ENCODE measurements at regions not wholly inside any gene's neighbourhood (a gene's known extent, or its start where the extent isn't known, plus 50 kb on each side); places are given as distances from the start of the nearest gene placed in this dataset.

GRCh38 chr6:109302176-109302575 is 80.1 kb downstream of the CD164 start:
- peaks cover 0 to 6% (median 5%) of the 10 kb centered on the region in 4 experiments; a peak in 4 of 7 replicates for H3K4me1 ChIP-seq (replicated peaks in 1 of 4; ENCODE audit: control insufficient read depth in 3 of 4, insufficient read depth in 4 of 4, low read length in 3 of 4)
- H2AFZ ChIP-seq (ENCODE audit: low read length), result no peak overlapping the region
- H3K79me1 ChIP-seq (ENCODE audit: low read depth, low read length), result no peaks in the 10 kb centered on the region
- no peak overlapping the region for H2BK120ac ChIP-seq (replicated peaks; ENCODE audit: low read depth, low read length)
- no peaks in the 10 kb centered on the region for H3K23me2 ChIP-seq (ENCODE audit: low read depth, low read length)
- H4K8ac ChIP-seq (ENCODE audit: extremely low read depth, insufficient read depth, low read length), result no peak overlapping the region
- DNase-seq (ENCODE audit: low read depth in 1 of 2, low spot score in 2 of 2), result no peak
- no peak for TF ChIP-seq SIX5 (IDR thresholded peaks at IDR 0.05; ENCODE audit: low read depth, low read length)
- TF ChIP-seq YY1 (IDR thresholded peaks at IDR 0.05; ENCODE audit: low read depth, low read length), result no peak
- TF ChIP-seq MAFK (IDR thresholded peaks at IDR 0.05; ENCODE audit: low read depth, low read length), result no peak
- no peaks in the 10 kb centered on the region for H3K9me3 ChIP-seq (ENCODE audit: insufficient read depth in 2 of 2, low read depth in 1 of 2, low read length in 1 of 2)
- no peak overlapping the region for H2BK15ac ChIP-seq (ENCODE audit: low read length)
- no peak for FAIRE-seq
- H2BK5ac ChIP-seq (ENCODE audit: low read depth, low read length), result no peak overlapping the region
- WGBS, 2 experiments (ENCODE audit: extremely low coverage in 1 of 2, insufficient coverage in 1 of 2, insufficient read length in 1 of 2, insufficient replicate concordance in 2 of 2, low coverage in 1 of 2, low lambda C conversion rate in 2 of 2, missing lambda C conversion rate in 1 of 2), result 90% methylated on average over 4 of the region's 4 CpGs; no CpG with 5 or more reads in 1 of the 2 experiments
- no peaks in the 10 kb centered on the region for H3K79me2 ChIP-seq (ENCODE audit: control insufficient read depth in 1 of 2, insufficient read depth in 2 of 2, low read length in 2 of 2)
- CTCF ChIA-PET (ENCODE audit: partially characterized antibody), result interaction anchor here (0.7 to 1.2 kb wide), 2 partner anchors 17 to 115 kb away, joined by 3 read pairs; no protein-coding TSS in a partner anchor
- H3K18ac ChIP-seq (ENCODE audit: extremely low read depth, low read length), result no peak overlapping the region
- no peak overlapping the region for H3K23ac ChIP-seq (ENCODE audit: insufficient read length)
- no peaks in the 10 kb centered on the region for H3K27me3 ChIP-seq (replicated peaks in 1 of 4; ENCODE audit: control insufficient read depth in 3 of 4, extremely low read depth in 1 of 4, insufficient read depth in 3 of 4, low read length in 3 of 4)
- H3K14ac ChIP-seq (ENCODE audit: insufficient read length), result no peak overlapping the region
- no peak overlapping the region for H3K56ac ChIP-seq (replicated peaks; ENCODE audit: insufficient read length, low read depth, low read length)
- H3K9ac ChIP-seq (replicated peaks in 1 of 4; ENCODE audit: extremely low read depth in 1 of 4, low read depth in 3 of 4, low read length in 3 of 4), result no peak overlapping the region
- H3K4ac ChIP-seq (replicated peaks; ENCODE audit: insufficient read length, low read depth, low read length), result no peak overlapping the region
- H3K4me2 ChIP-seq (ENCODE audit: insufficient read depth in 1 of 2, low read depth in 2 of 2, low read length in 2 of 2), result no peak overlapping the region
- H3K36me3 ChIP-seq (ENCODE audit: control insufficient read depth in 2 of 4, insufficient read depth in 4 of 4, low read length in 3 of 4), result no peaks in the 10 kb centered on the region
- no peak overlapping the region for H2BK12ac ChIP-seq (ENCODE audit: low read depth, low read length)
- POLR2A ChIA-PET (ENCODE audit: partially characterized antibody), result no interaction called here
- no peak overlapping the region for H4K5ac ChIP-seq (ENCODE audit: insufficient read length, low read depth, low read length)
- no peaks in the 10 kb centered on the region for H4K20me1 ChIP-seq (replicated peaks in 1 of 2; ENCODE audit: control insufficient read depth in 1 of 2, insufficient read depth in 2 of 2, low read length in 2 of 2)
- H2AK5ac ChIP-seq (ENCODE audit: low read depth, low read length), result no peak overlapping the region
- no peak overlapping the region for H3K4me3 ChIP-seq (ENCODE audit: extremely low read depth in 1 of 4, insufficient read depth in 2 of 4, low read depth in 3 of 4, low read length in 4 of 4)
- no peak overlapping the region for H4K91ac ChIP-seq (replicated peaks; ENCODE audit: insufficient read length, low read length)
- H2BK20ac ChIP-seq (ENCODE audit: low read length), result no peak overlapping the region
- H3K27ac ChIP-seq (ENCODE audit: low read depth, low read length), result no peak overlapping the region
